Common myeloid progenitor, CD34-positive (primary cell): ENCODE measurements at regions not wholly inside any gene's neighbourhood (a gene's known extent, or its start where the extent isn't known, plus 50 kb on each side); places are given as distances from the start of the nearest gene placed in this dataset.

ENCODE experiments used
- CTCF ChIA-PET: fragments of 350-600 bp; sonication (Branson Sonifier 250); formaldehyde crosslinking; loops from one replicate; lab custom pipeline; 2021; ENCODE audit warnings: antibody characterized with exemption; lab: Charles Lee
- POLR2A ChIA-PET: fragments of 350-600 bp; sonication (Branson Sonifier 250); formaldehyde crosslinking; loops from one replicate; lab custom pipeline; 2021; ENCODE audit warnings: antibody characterized with exemption; lab: Charles Lee
- DNase-seq, 3 donors: peaks; one replicate each; pipeline versions ENCODE4 v3.0.0 to v3.0.0-alpha.2; 2013
- H3K27ac ChIP-seq, 2 experiments: 1 replicate in 1 of 2; 2 replicates in 1 of 2; pipeline ENCODE4 v1.7.0; 2013; ENCODE audit warnings: inconsistent platforms in 2 of 2, low read length in 2 of 2, mild to moderate bottlenecking in 2 of 2, low read depth in 1 of 2, moderate library complexity in 1 of 2; ENCODE audit not compliant: severe bottlenecking in 2 of 2, insufficient read depth in 1 of 2, poor library complexity in 1 of 2
- H3K27me3 ChIP-seq, 5 experiments: replicated peaks in 2 of 5; 1 replicate in 3 of 5; 2 replicates in 2 of 5; pipeline versions ENCODE4 v1.6.1 to v1.7.0; 2013; ENCODE audit warnings: low read length in 4 of 5, mild to moderate bottlenecking in 2 of 5, moderate library complexity in 2 of 5, inconsistent platforms in 1 of 5; ENCODE audit not compliant: insufficient read depth in 5 of 5, control insufficient read depth in 4 of 5
- H3K36me3 ChIP-seq, 4 experiments: 1 replicate in 2 of 4; 2 replicates in 2 of 4; pipeline versions ENCODE4 v1.6.1 to v1.7.0; 2013; ENCODE audit warnings: low read length in 3 of 4, control low read depth in 1 of 4, mild to moderate bottlenecking in 1 of 4; ENCODE audit not compliant: control insufficient read depth in 4 of 4, insufficient read depth in 4 of 4
- H3K4me1 ChIP-seq, 4 experiments: 1 replicate in 3 of 4; 2 replicates in 1 of 4; pipeline versions ENCODE4 v1.6.1 to v1.7.1; 2013; ENCODE audit warnings: low read length in 3 of 4, mild to moderate bottlenecking in 3 of 4, control low read depth in 1 of 4, inconsistent platforms in 1 of 4, moderate library complexity in 1 of 4; ENCODE audit not compliant: control insufficient read depth in 4 of 4, insufficient read depth in 4 of 4; ENCODE audit errors: control extremely low read depth in 1 of 4
- H3K4me3 ChIP-seq, 7 experiments: 1 replicate in 4 of 7; 2 replicates in 3 of 7; pipeline versions ENCODE4 v1.5.1 to v1.7.0; 2013; ENCODE audit warnings: mild to moderate bottlenecking in 7 of 7, low read length in 6 of 7, moderate library complexity in 6 of 7, inconsistent platforms in 2 of 7, low read depth in 2 of 7, control low read depth in 1 of 7; ENCODE audit not compliant: insufficient read depth in 4 of 7, control insufficient read depth in 1 of 7; ENCODE audit errors: extremely low read depth in 1 of 7
- H3K9me3 ChIP-seq, 5 experiments: 1 replicate in 4 of 5; 2 replicates in 1 of 5; pipeline versions ENCODE4 v1.6.1 to v1.7.1; 2013; ENCODE audit warnings: low read length in 4 of 5, mild to moderate bottlenecking in 2 of 5, inconsistent platforms in 1 of 5, low read depth in 1 of 5, moderate library complexity in 1 of 5; ENCODE audit not compliant: control insufficient read depth in 4 of 5, insufficient read depth in 2 of 5; ENCODE audit errors: control extremely low read depth in 1 of 5
- WGBS: methylation state at CpG from one replicate; pipeline ENCODE4 v1.1.5; 2013; ENCODE audit not compliant: insufficient coverage; 5-methylcytosine and 5-hydroxymethylcytosine counted together

- H3K36me3 ChIP-seq: no peaks in the 10 kb centered on the region
- no peak for DNase-seq
- no peaks in the 10 kb centered on the region for H3K27me3 ChIP-seq
- peaks cover 0 to 2% (median 0%) of the 10 kb centered on the region in 5 experiments for H3K9me3 ChIP-seq
- CTCF ChIA-PET: interaction anchor here (1.0 kb wide), 1 partner anchor 26 kb away, joined by 3 read pairs; no protein-coding TSS in a partner anchor
- no peak overlapping the region for H3K27ac ChIP-seq
- 83% methylated on average over 1 of the region's 1 CpG for WGBS
- no peaks in the 10 kb centered on the region for H3K4me1 ChIP-seq
- no peak overlapping the region for H3K4me3 ChIP-seq
- POLR2A ChIA-PET: no interaction called here
These were observed 873.4 kb upstream of the PCDH10 start for GRCh38 chr4:132275583-132276121.

DNA sequence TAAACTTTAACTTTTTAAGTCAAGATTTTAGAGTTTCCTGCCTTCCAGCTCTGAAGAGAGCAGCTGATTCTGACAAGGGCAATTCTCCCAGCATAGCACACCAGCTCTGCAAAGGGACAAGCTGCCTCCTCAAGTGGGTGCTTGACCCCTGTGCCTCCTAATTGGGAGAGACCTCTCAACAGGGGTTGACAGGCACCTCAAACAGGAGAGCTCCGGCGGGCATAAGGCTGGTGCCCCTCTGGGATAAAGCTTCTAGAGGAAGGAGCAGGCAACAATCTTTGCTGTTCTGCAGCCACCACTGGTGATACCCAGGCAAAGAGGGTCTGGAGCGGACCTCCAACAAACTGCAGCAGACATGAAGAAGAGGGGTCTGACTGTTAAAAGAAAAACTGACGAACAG, 872.9 kb upstream of the PCDH10 start:
- DNase-seq: no peak
- ChIA-PET POLR2A (no interaction called here), CTCF (interaction anchor here (1.0 kb wide), 1 partner anchor 26 kb away, joined by 3 read pairs; no protein-coding TSS in a partner anchor)
- H3K9me3 ChIP-seq: peaks cover 0 to 2% (median 0%) of the 10 kb centered on the region in 5 experiments
- H3K27ac ChIP-seq: no peak overlapping the region
- H3K27me3 ChIP-seq: no peaks in the 10 kb centered on the region
- 100% methylated on average over 2 of the region's 4 CpGs for WGBS
- no peaks in the 10 kb centered on the region for H3K4me1 ChIP-seq
- no peaks in the 10 kb centered on the region for H3K36me3 ChIP-seq
- no peak overlapping the region for H3K4me3 ChIP-seq

- ChIA-PET POLR2A (no interaction called here), CTCF (no interaction called here)
- Histone ChIP-seq H3K27ac (no peak overlapping the region), H3K4me1 (no peaks in the 10 kb centered on the region), H3K4me3 (no peak overlapping the region), H3K36me3 (no peaks in the 10 kb centered on the region), H3K27me3 (no peaks in the 10 kb centered on the region), H3K9me3 (peaks cover 0 to 2% (median 0%) of the 10 kb centered on the region in 5 experiments)
- WGBS: 100% methylated on average over 1 of the region's 2 CpGs
- no peak for DNase-seq
These were observed 872.1 kb upstream of the PCDH10 start for GRCh38 chr4:132276989-132277388.

DNA sequence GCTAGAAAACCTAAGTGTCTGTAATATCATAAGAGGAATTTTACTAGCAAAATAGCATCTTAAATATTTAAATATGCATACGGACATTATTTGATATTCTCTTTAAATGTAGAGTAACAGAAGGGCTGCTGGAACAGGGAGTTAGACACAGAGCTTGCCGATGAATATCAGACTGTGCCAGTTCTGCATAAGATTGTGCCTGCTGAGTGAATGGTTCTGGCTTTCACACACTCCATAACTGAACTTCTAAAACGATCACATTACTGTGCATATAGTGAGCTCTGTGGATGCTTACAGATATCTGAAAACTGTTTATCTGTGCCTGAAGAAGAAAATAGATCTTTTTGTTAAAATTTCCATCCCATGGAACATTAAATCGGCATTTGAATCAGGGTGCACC, 867.4 kb upstream of the PCDH10 start:
- DNase-seq: no peak
- H3K4me1 ChIP-seq: no peaks in the 10 kb centered on the region
- no peak overlapping the region for H3K27ac ChIP-seq
- H3K36me3 ChIP-seq: no peaks in the 10 kb centered on the region
- 100% methylated on average over 1 of the region's 4 CpGs for WGBS
- POLR2A ChIA-PET: no interaction called here
- H3K4me3 ChIP-seq: no peak overlapping the region
- CTCF ChIA-PET: no interaction called here
- peaks cover 0 to 6% (median 0%) of the 10 kb centered on the region in 5 experiments for H3K9me3 ChIP-seq
- H3K27me3 ChIP-seq: no peaks in the 10 kb centered on the region

- CTCF ChIA-PET: no interaction called here
These were observed 864.1 kb upstream of the PCDH10 start for GRCh38 chr4:132284910-132285426.

DNA sequence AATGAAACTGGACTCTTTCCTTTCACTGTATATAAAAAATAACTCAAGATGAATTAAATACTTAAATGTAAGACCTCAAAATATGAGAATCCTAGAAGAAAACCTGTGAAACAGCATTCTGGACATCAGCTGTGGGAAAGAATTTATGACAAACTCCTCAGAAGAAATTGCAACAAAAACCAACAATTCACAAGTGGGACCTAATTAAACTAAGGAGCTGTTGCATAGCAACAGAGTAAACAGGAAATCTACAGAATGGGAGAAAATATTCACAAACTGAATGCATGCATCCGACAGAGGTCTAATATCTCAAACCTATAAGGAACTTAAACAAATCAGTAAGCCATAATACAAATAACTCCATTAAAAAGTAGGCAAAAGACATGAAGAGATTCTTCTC, 851.7 kb upstream of the PCDH10 start:
- no peaks in the 10 kb centered on the region for H3K4me1 ChIP-seq
- no peaks in the 10 kb centered on the region for H3K9me3 ChIP-seq
- no peak for DNase-seq
- WGBS: no CpG with 5 or more reads among the region's 1 CpG
- H3K27ac ChIP-seq: no peak overlapping the region
- POLR2A ChIA-PET: no interaction called here
- H3K36me3 ChIP-seq: no peaks in the 10 kb centered on the region
- H3K27me3 ChIP-seq: no peaks in the 10 kb centered on the region
- CTCF ChIA-PET: interaction anchor here (0.7 kb wide), 1 partner anchor 15 kb away, joined by 3 read pairs; no protein-coding TSS in a partner anchor
- H3K4me3 ChIP-seq: no peak overlapping the region

More at GRCh38 chr4:132284910-132285426, 864.1 kb upstream of the PCDH10 start:
- WGBS: no CpG with 5 or more reads among the region's 1 CpG
- POLR2A ChIA-PET: no interaction called here
- H3K4me3 ChIP-seq: no peak overlapping the region
- H3K36me3 ChIP-seq: no peaks in the 10 kb centered on the region
- DNase-seq: no peak
- H3K9me3 ChIP-seq: peaks cover 0 to 6% (median 0%) of the 10 kb centered on the region in 5 experiments
- H3K27me3 ChIP-seq: no peaks in the 10 kb centered on the region
- H3K4me1 ChIP-seq: no peaks in the 10 kb centered on the region
- H3K27ac ChIP-seq: no peak overlapping the region

- Histone ChIP-seq H3K27ac (no peak overlapping the region), H3K27me3 (no peaks in the 10 kb centered on the region), H3K4me3 (no peak overlapping the region), H3K36me3 (no peaks in the 10 kb centered on the region), H3K9me3 (no peaks in the 10 kb centered on the region), H3K4me1 (no peaks in the 10 kb centered on the region)
- no CpG with 5 or more reads among the region's 1 CpG for WGBS
- DNase-seq: no peak
- ChIA-PET POLR2A (no interaction called here), CTCF (no interaction called here)
These were observed 849.3 kb upstream of the PCDH10 start for GRCh38 chr4:132299841-132300240.
